ENCODE measurements at regions not wholly inside any gene's neighbourhood (a gene's known extent, or its start where the extent isn't known, plus 50 kb on each side); places are given as distances from the start of the nearest gene placed in this dataset.

- Histone ChIP-seq H2AFZ (ENCODE audit: low read length, unreplicated experiment) (no peak overlapping the region), H3K4me3 (ENCODE audit: low read depth, low read length) (no peak overlapping the region)
Measured at GRCh38 chr1:82578086-82578726, 777.5 kb downstream of the ADGRL2 start.

GRCh38 chr1:82567348-82567747, 766.6 kb downstream of the ADGRL2 start:
- H2AFZ ChIP-seq (ENCODE audit: low read length, unreplicated experiment), result no peak overlapping the region
- H3K36me3 ChIP-seq (ENCODE audit: insufficient read depth, low read length), result no peaks in the 10 kb centered on the region
- H3K4me3 ChIP-seq (ENCODE audit: low read depth, low read length), result no peak overlapping the region
- no peak overlapping the region for H3K27ac ChIP-seq (ENCODE audit: low read depth, low read length)
- no peaks in the 10 kb centered on the region for H3K27me3 ChIP-seq (ENCODE audit: insufficient read depth, low read length)
- peaks cover 18% of the 10 kb centered on the region for H3K4me1 ChIP-seq (ENCODE audit: control insufficient read depth, insufficient read depth, low read length, unreplicated experiment)
- H3K79me2 ChIP-seq (ENCODE audit: control insufficient read depth, insufficient read depth, low read length, unreplicated experiment), result no peaks in the 10 kb centered on the region

More at GRCh38 chr1:82578086-82578726, 777.5 kb downstream of the ADGRL2 start:
- H3K27ac ChIP-seq (ENCODE audit: low read depth, low read length), result no peak overlapping the region
- H3K27me3 ChIP-seq (ENCODE audit: insufficient read depth, low read length), result no peaks in the 10 kb centered on the region
- no peaks in the 10 kb centered on the region for H3K36me3 ChIP-seq (ENCODE audit: insufficient read depth, low read length)
- H3K79me2 ChIP-seq (ENCODE audit: control insufficient read depth, insufficient read depth, low read length, unreplicated experiment), result no peaks in the 10 kb centered on the region
- no peaks in the 10 kb centered on the region for H3K4me1 ChIP-seq (ENCODE audit: control insufficient read depth, insufficient read depth, low read length, unreplicated experiment)

GRCh38 chr1:82565546-82565945, 764.8 kb downstream of the ADGRL2 start:
- H2AFZ ChIP-seq (ENCODE audit: low read length, unreplicated experiment), result peak overlapping the region; percentile 41
- H3K79me2 ChIP-seq (ENCODE audit: control insufficient read depth, insufficient read depth, low read length, unreplicated experiment), result no peaks in the 10 kb centered on the region
- no peaks in the 10 kb centered on the region for H3K36me3 ChIP-seq (ENCODE audit: insufficient read depth, low read length)
- H3K27ac ChIP-seq (ENCODE audit: low read depth, low read length), result peak overlapping the region; percentile 82
- H3K4me1 ChIP-seq (ENCODE audit: control insufficient read depth, insufficient read depth, low read length, unreplicated experiment), result peaks cover 21% of the 10 kb centered on the region
- H3K27me3 ChIP-seq (ENCODE audit: insufficient read depth, low read length), result no peaks in the 10 kb centered on the region
- H3K4me3 ChIP-seq (ENCODE audit: low read depth, low read length), result peak overlapping the region; percentile 52

- Histone ChIP-seq H3K27ac (ENCODE audit: low read depth, low read length) (peak overlapping the region; percentile 82), H3K36me3 (ENCODE audit: insufficient read depth, low read length) (no peaks in the 10 kb centered on the region), H3K4me1 (ENCODE audit: control insufficient read depth, insufficient read depth, low read length, unreplicated experiment) (peaks cover 21% of the 10 kb centered on the region), H3K79me2 (ENCODE audit: control insufficient read depth, insufficient read depth, low read length, unreplicated experiment) (no peaks in the 10 kb centered on the region), H3K27me3 (ENCODE audit: insufficient read depth, low read length) (no peaks in the 10 kb centered on the region), H2AFZ (ENCODE audit: low read length, unreplicated experiment) (peak overlapping the region; percentile 41), H3K4me3 (ENCODE audit: low read depth, low read length) (peak overlapping the region; percentile 52)
Measured at GRCh38 chr1:82565146-82565545, 764.4 kb downstream of the ADGRL2 start.

GRCh38 chr1:82564333-82564732, 763.6 kb downstream of the ADGRL2 start:
- no peaks in the 10 kb centered on the region for H3K36me3 ChIP-seq (ENCODE audit: insufficient read depth, low read length)
- no peak overlapping the region for H2AFZ ChIP-seq (ENCODE audit: low read length, unreplicated experiment)
- H3K4me1 ChIP-seq (ENCODE audit: control insufficient read depth, insufficient read depth, low read length, unreplicated experiment), result peaks cover 21% of the 10 kb centered on the region
- no peaks in the 10 kb centered on the region for H3K79me2 ChIP-seq (ENCODE audit: control insufficient read depth, insufficient read depth, low read length, unreplicated experiment)
- H3K27me3 ChIP-seq (ENCODE audit: insufficient read depth, low read length), result no peaks in the 10 kb centered on the region
- no peak overlapping the region for H3K4me3 ChIP-seq (ENCODE audit: low read depth, low read length)
- H3K27ac ChIP-seq (ENCODE audit: low read depth, low read length), result no peak overlapping the region

GRCh38 chr1:82562448-82562847, 761.7 kb downstream of the ADGRL2 start:
- no peaks in the 10 kb centered on the region for H3K27me3 ChIP-seq (ENCODE audit: insufficient read depth, low read length)
- H2AFZ ChIP-seq (ENCODE audit: low read length, unreplicated experiment), result no peak overlapping the region
- H3K79me2 ChIP-seq (ENCODE audit: control insufficient read depth, insufficient read depth, low read length, unreplicated experiment), result no peaks in the 10 kb centered on the region
- no peaks in the 10 kb centered on the region for H3K36me3 ChIP-seq (ENCODE audit: insufficient read depth, low read length)
- H3K4me1 ChIP-seq (ENCODE audit: control insufficient read depth, insufficient read depth, low read length, unreplicated experiment), result peaks cover 21% of the 10 kb centered on the region
- no peak overlapping the region for H3K4me3 ChIP-seq (ENCODE audit: low read depth, low read length)
- H3K27ac ChIP-seq (ENCODE audit: low read depth, low read length), result no peak overlapping the region

- peaks cover 15% of the 10 kb centered on the region for H3K4me1 ChIP-seq (ENCODE audit: control insufficient read depth, insufficient read depth, low read length, unreplicated experiment)
- H2AFZ ChIP-seq (ENCODE audit: low read length, unreplicated experiment), result no peak overlapping the region
- H3K36me3 ChIP-seq (ENCODE audit: insufficient read depth, low read length), result no peaks in the 10 kb centered on the region
- no peak overlapping the region for H3K4me3 ChIP-seq (ENCODE audit: low read depth, low read length)
- H3K27me3 ChIP-seq (ENCODE audit: insufficient read depth, low read length), result no peaks in the 10 kb centered on the region
- no peak overlapping the region for H3K27ac ChIP-seq (ENCODE audit: low read depth, low read length)
- no peaks in the 10 kb centered on the region for H3K79me2 ChIP-seq (ENCODE audit: control insufficient read depth, insufficient read depth, low read length, unreplicated experiment)
Measured at GRCh38 chr1:82560566-82560965, 759.8 kb downstream of the ADGRL2 start.

- H3K79me2 ChIP-seq (ENCODE audit: control insufficient read depth, insufficient read depth, low read length, unreplicated experiment), result no peaks in the 10 kb centered on the region
- H3K4me1 ChIP-seq (ENCODE audit: control insufficient read depth, insufficient read depth, low read length, unreplicated experiment), result no peaks in the 10 kb centered on the region
- no peaks in the 10 kb centered on the region for H3K27me3 ChIP-seq (ENCODE audit: insufficient read depth, low read length)
- no peak overlapping the region for H3K27ac ChIP-seq (ENCODE audit: low read depth, low read length)
- H3K36me3 ChIP-seq (ENCODE audit: insufficient read depth, low read length), result no peaks in the 10 kb centered on the region
- H2AFZ ChIP-seq (ENCODE audit: low read length, unreplicated experiment), result no peak overlapping the region
- H3K4me3 ChIP-seq (ENCODE audit: low read depth, low read length), result no peak overlapping the region
Measured at GRCh38 chr1:82555501-82555900, 754.8 kb downstream of the ADGRL2 start.

- Histone ChIP-seq H3K4me3 (ENCODE audit: low read depth, low read length) (no peak overlapping the region), H3K79me2 (ENCODE audit: control insufficient read depth, insufficient read depth, low read length, unreplicated experiment) (no peaks in the 10 kb centered on the region), H3K27me3 (ENCODE audit: insufficient read depth, low read length) (no peaks in the 10 kb centered on the region), H2AFZ (ENCODE audit: low read length, unreplicated experiment) (no peak overlapping the region), H3K4me1 (ENCODE audit: control insufficient read depth, insufficient read depth, low read length, unreplicated experiment) (no peaks in the 10 kb centered on the region), H3K27ac (ENCODE audit: low read depth, low read length) (no peak overlapping the region), H3K36me3 (ENCODE audit: insufficient read depth, low read length) (no peaks in the 10 kb centered on the region)
Measured at GRCh38 chr1:82549841-82550240, 749.1 kb downstream of the ADGRL2 start.

- H3K36me3 ChIP-seq (ENCODE audit: insufficient read depth, low read length), result 0 out of 2 replicates have a peak, but pooled peaks cover 4% of the 10 kb centered on the region
- no peak overlapping the region for H3K4me3 ChIP-seq (ENCODE audit: low read depth, low read length)
- no peaks in the 10 kb centered on the region for H3K27me3 ChIP-seq (ENCODE audit: insufficient read depth, low read length)
- H3K27ac ChIP-seq (ENCODE audit: low read depth, low read length), result no peak overlapping the region
- H3K4me1 ChIP-seq (ENCODE audit: control insufficient read depth, insufficient read depth, low read length, unreplicated experiment), result peaks cover 18% of the 10 kb centered on the region
- no peak overlapping the region for H2AFZ ChIP-seq (ENCODE audit: low read length, unreplicated experiment)
- H3K79me2 ChIP-seq (ENCODE audit: control insufficient read depth, insufficient read depth, low read length, unreplicated experiment), result no peaks in the 10 kb centered on the region
Measured at GRCh38 chr1:82542766-82543165, 742.0 kb downstream of the ADGRL2 start.

GRCh38 chr1:82542141-82542540, 741.4 kb downstream of the ADGRL2 start:
- Histone ChIP-seq H3K27ac (ENCODE audit: low read depth, low read length) (no peak overlapping the region), H3K27me3 (ENCODE audit: insufficient read depth, low read length) (no peaks in the 10 kb centered on the region), H3K79me2 (ENCODE audit: control insufficient read depth, insufficient read depth, low read length, unreplicated experiment) (no peaks in the 10 kb centered on the region), H3K4me1 (ENCODE audit: control insufficient read depth, insufficient read depth, low read length, unreplicated experiment) (peaks cover 18% of the 10 kb centered on the region), H3K4me3 (ENCODE audit: low read depth, low read length) (no peak overlapping the region), H3K36me3 (ENCODE audit: insufficient read depth, low read length) (0 out of 2 replicates have a peak, but pooled peaks cover 4% of the 10 kb centered on the region), H2AFZ (ENCODE audit: low read length, unreplicated experiment) (no peak overlapping the region)

Measured in ACC112 (cell line).